GM21447 (cell line): ENCODE measurements at regions not wholly inside any gene's neighbourhood (a gene's known extent, or its start where the extent isn't known, plus 50 kb on each side); places are given as distances from the start of the nearest gene placed in this dataset.
"Not testable (repeated sequence)": the region's sequence is repeated elsewhere in the genome, so short reads cannot be mapped to it uniquely, and the experiment has no call there.

Experiments used
- ATAC-seq: cut with Tn5 transposase; IDR thresholded peaks from one replicate; pipeline ENCODE4 v1.9.1; 2021; ENCODE audit not compliant: unreplicated experiment

GRCh38 chr3:5918626-5919025 is 731.1 kb downstream of the EDEM1 start:
- no peak for ATAC-seq

DNA sequence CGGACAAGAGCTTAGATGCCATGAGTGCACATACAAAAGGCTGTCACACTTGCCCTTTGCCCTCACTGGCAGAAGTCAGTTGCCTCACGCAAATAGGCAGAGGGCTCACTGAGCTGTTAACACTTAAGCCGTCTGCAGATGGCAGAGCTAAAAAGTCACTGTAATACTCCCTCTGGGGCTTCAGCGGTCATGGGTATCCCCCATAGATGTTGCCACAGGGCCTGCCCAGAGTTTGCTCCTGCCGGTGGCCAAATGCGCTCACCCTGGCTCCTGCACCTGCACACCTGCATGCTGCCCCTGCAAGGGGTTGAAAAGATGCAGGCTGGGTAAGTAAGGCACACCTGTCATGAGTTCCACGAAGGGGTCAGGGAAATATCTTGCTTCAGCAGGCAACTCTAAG is 741.5 kb downstream of the EDEM1 start:
- ATAC-seq: no peak

GRCh38 chr3:5944061-5944460 is 756.6 kb downstream of the EDEM1 start:
- not testable (repeated sequence) for ATAC-seq

DNA sequence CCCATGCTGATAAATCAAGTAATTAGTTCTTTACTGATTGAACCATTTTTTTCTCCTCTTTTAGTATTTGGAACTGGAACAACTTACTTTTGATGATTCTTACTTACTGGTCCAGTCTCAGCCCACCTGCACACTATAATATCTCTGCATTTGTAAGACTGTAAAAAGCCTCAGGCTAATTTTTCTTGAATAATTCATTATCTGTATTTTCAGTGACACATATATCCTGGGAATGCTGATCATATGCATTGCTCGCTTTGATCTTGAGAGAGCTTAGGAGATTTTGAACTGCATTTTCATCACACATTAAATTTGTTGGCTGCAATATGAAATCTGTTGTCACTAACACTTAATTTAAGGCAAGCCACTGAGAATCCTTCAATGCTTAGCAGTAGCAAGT is 760.6 kb downstream of the EDEM1 start:
- no peak for ATAC-seq

DNA sequence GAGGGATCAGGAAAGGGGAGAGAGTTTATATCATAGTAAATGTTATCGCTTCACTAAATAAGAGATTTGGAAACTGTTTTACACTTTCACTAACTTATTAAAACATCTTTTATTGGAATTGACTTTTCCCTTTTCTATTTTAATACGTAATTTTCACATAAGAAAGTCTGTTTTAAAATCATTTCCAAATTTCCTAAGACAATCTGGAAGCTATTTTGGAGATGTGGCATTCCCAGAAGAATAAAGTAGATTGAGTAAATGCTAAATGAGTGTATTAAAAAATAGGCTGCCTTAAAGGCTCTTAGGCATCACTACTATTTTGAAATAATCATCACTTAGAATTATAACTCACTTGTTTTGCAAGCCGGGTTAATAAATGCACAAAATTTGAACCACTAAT is 763.5 kb downstream of the EDEM1 start:
- no peak for ATAC-seq

DNA sequence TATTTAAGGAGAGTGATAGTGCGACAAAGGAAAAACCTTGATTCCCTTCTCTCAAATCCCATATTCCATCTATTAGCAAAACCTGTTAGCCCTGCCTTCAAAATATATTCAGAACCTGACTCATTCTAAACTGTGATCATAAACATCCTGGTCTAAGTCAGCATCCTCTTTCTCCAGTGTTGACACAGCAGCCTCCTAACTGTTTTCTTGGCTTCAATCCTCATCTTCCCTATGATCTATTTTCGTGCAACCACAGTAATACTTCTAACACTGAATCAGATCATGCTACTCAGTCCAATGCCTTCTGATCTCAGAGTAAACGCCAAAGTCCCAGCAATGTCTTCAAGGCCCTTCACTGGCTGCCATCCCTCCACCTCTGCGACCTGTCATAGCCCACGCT is 785.1 kb downstream of the EDEM1 start:
- ATAC-seq: no peak

DNA sequence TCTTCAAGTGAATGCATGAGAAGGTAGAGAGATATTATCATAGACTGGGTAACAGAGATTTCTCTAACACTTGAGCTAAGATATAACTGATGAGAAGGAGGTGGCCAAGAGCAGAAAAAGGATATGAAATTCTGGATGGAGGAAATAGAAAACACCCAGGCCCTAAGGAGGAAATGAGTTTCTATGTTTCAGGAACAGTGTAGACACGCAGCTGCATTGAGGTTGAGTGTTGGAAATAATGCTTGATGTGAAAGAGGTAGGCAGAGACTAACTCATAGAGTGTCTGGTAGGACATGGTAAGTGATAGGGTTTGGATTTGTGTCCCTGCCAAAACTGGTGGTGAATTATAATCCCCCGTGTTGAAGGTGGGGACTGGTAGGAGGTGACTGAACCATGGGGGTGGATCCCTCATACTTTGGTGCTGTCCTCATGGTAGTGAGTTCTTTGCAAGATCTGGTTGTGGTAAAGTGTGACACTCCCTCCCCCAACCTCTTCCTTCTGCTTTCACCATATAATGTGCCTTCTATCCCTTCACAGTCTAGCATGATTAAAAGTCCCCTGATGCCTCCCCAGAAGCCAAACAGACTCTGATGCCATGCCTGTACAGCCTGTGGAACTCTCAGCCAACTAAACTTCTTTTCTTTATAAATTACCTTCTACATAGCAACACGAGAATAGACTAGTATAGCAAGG is 787.3 kb downstream of the EDEM1 start:
- ATAC-seq: no peak

- no peak for ATAC-seq
Measured at GRCh38 chr3:5977331-5977730, 789.8 kb downstream of the EDEM1 start.

GRCh38 chr3:5980475-5980874 is 793.0 kb downstream of the EDEM1 start:
- no peak for ATAC-seq

DNA sequence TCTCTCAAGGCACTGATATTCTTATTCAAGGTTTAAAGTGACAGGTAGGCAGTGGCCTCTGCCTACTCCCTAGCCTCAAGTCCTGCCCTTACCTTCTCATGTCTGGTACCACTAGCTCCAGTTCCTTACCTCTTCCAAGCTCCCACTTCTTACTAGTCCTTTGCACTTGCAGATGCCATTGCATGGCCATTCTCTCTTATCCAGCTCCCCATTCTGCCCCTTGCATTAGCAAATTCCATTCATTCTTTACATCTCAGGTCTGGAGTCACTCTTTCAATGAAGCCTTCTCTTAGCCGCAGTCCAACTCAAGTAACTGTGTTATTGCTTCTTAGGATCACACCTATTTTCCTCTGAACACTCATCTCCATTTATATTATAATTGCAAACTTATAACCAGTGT is 807.1 kb downstream of the EDEM1 start:
- no peak for ATAC-seq

GRCh38 chr3:6018456-6018855 is 830.9 kb downstream of the EDEM1 start:
- no peak for ATAC-seq

DNA sequence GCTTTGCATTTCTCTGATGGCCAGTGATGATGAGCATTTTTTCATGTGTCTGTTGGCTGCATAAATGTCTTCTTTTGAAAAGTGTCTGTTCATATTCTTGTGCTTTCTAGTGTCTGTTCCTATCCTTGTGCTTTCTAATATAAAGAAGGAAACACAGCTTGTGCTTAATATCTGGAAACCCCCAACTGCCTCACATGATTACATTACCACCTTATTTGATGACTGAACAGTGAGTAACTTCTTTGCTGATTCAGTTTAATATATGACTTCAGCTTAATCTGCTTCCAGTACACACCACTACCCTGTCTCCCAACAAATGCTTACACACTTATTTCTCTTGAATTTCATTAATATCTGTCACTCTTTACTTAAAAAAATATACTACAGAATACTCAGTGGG is 835.1 kb downstream of the EDEM1 start:
- ATAC-seq: no peak

- no peak for ATAC-seq
Measured at GRCh38 chr3:6025032-6025431, 835.9 kb upstream of the GRM7 start.

GRCh38 chr3:6030648-6031047 is 830.3 kb upstream of the GRM7 start:
- ATAC-seq: not testable (repeated sequence)

DNA sequence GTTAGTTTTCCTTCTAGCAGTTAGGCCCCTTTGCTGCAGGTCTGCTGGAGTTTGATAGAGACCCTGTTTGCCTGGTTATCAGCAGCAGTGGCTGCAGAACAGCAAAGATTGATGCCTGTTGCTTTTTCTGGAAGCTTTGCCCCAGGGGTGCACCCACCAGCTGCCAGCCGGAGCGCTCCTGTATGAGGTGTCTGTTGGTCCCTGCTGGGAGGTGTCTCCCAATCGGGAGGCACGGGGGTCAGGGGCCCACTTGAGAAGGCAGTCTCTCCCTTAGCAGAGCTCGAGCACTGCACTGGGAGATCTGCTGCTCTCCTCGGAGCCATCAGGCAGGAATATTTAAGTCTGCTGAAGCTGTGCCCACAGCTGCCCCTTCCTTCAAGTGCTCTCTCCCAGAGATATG is 825.3 kb upstream of the GRM7 start:
- no peak for ATAC-seq

- ATAC-seq: no peak
Measured at GRCh38 chr3:6039971-6040370, 820.9 kb upstream of the GRM7 start.

GRCh38 chr3:6041894-6042293 is 819.0 kb upstream of the GRM7 start:
- ATAC-seq: no peak

- no peak for ATAC-seq
Measured at GRCh38 chr3:6047016-6047415, 813.9 kb upstream of the GRM7 start.

DNA sequence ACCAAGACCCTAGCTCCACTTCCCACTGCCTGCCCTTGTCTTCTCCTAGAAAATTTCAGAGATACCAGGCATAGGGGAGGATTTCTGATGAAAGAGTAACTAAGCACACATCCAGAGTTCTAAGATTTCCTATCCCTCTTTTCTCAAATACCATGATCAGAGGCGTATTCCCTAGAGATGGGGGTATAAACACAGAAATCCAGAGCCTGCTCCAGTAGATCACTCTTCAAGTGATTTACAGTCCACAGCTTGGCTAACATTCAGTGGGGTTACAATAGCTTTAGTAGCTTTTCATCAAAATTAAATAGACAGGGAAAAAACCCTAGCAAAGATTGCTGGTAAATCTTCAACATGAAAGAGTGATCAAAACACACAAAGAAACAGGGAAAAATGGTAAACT is 800.7 kb upstream of the GRM7 start:
- no peak for ATAC-seq

DNA sequence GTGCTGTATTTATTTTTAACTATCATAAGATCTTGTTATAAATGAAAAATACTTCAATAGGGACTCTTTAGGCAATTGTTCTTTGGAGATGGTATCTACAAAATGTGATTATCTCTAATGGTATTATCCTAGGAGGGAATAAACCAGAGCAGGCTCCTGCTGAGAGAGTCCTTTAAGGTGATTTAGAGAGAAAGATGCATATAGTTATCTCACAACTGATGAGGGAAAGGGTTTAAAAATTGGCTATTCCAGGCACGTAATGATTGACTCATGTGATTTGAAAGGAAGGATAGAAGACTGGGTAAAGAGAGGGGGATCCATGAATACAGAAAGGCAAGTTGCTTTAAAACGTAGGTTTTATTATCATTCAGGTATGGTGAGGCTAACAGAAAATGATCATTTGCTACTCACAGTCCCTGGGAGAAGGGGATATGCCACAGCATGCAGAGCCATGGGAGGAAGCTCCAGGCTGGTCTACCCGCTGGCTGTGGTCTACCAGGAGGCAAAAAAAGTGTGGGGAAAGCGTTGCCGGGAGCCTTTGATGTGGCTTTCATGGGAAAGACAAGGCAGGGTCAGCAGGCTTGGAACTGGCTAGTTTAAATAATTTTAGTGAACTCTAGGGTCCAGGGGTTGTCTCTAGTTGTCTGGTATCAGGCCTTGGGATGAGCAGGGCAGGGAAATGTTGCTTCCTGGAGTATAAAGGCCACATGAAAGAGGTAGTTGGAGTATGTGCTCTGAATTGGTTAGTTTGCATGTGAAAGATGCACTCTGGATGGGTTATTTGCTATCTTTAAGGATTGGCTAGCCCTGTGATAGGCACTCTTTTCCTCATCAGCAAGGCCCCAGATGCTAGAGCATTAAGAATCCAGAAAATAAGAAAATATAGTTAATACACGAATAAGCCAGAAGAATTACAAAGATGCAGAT is 798.4 kb upstream of the GRM7 start:
- no peak for ATAC-seq

DNA sequence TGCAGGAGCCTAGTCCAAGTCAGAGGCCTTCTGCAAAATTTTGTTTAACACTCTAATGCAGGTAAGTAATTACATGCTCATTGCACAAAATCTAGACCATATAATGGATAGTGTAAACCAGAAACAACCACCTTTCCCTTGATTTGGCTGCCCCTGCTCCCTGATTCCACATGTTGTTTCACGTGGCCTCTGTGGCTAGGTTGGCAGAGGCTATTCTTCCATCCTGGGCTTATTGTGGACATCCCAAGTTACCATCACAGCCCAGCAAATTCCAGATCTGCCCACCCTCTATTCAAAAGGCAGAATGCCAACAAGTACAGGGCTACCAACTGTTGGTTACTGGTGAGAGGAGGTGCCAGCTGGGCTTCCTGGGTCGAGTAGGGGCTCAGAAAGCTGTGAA is 794.5 kb upstream of the GRM7 start:
- ATAC-seq: no peak

DNA sequence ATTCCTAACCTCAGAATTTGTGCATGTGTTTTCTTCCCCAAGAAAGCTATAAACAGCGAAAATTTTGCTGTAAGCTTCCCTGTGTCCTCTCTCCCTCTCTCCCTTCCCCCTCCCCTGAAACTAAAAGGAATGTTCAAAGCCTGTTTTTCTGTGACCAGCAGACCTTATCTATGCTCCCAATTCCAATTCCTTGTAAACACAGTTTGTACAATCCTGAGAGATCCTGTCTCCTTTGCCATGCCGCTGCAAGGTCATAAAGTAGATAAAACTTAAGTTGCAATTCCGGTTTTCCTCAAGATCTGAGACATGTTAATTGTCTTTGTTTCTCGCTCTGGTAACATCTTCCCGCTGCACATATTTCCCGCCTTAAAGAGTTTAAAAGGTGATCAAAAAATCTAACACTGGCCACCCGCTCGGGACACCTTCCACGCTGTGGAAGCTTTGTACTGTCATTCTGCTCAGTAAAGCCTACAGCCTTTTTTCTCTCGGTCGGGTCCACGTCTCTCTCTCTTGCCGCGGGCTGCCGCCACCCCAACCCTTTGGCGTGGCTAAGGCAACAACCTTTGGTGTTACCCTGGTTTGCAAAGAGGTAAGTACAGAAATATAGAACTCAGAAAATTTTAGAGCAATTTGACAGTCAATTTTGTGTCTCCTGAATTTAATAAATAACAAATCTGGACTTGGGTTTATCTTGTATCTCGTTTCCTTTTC is 793.9 kb upstream of the GRM7 start:
- not testable (repeated sequence) for ATAC-seq
